IMR-90 (cell line): ENCODE measurements at regions not wholly inside any gene's neighbourhood (a gene's known extent, or its start where the extent isn't known, plus 50 kb on each side); places are given as distances from the start of the nearest gene placed in this dataset.

Experiments used
- ATAC-seq: fragments of 200-7000 bp; cut with Tn5 transposase; 2 replicates; pipeline ENCODE4 v1.9.1; 2020; ENCODE audit warnings: low read depth, mild to moderate bottlenecking, moderate library complexity
- BruUV-seq: library from RNA; stranded (reverse); fragments of 400-500 nt; replicated peaks from 2 replicates; lab custom pipeline; 2021; lab: Mats Ljungman, UMichigan
- CTCF ChIA-PET: fragments of 300-600 bp; formaldehyde crosslinking; extraction: SDS; loops from one replicate; lab custom pipeline; 2021; ENCODE audit warnings: antibody characterized with exemption; lab: Yijun Ruan, JAX
- POLR2A ChIA-PET: fragments of 300-600 bp; sonication (Branson Sonifier 250); formaldehyde crosslinking; loops from one replicate; lab custom pipeline; 2022; ENCODE audit warnings: antibody characterized with exemption; ENCODE audit not compliant: unreplicated experiment; lab: Charles Lee
- DNase-seq: peaks from one replicate; pipeline ENCODE4 v3.0.0; 2013
- H2AFZ ChIP-seq: replicated peaks from 2 replicates; pipeline ENCODE3; 2013; ENCODE audit warnings: low read length, mild to moderate bottlenecking; ENCODE audit not compliant: poor library complexity
- H2AK5ac ChIP-seq: 2 replicates; pipeline ENCODE4 v1.6.1; 2013; ENCODE audit warnings: low read depth, low read length, inconsistent platforms
- H2AK9ac ChIP-seq: replicated peaks from 2 replicates; pipeline ENCODE3; 2013; ENCODE audit warnings: mild to moderate bottlenecking, low read depth, low read length, moderate library complexity; ENCODE audit not compliant: poor library complexity
- H2BK120ac ChIP-seq: 2 replicates; pipeline ENCODE4 v1.6.1; 2013; ENCODE audit warnings: low read depth, low read length, inconsistent platforms
- H2BK15ac ChIP-seq: 3 replicates; pipeline ENCODE4 v1.6.1; 2013; ENCODE audit warnings: low read depth, low read length, inconsistent platforms
- H2BK20ac ChIP-seq: 2 replicates; pipeline ENCODE4 v1.6.1; 2013; ENCODE audit warnings: low read depth, mild to moderate bottlenecking, inconsistent platforms, low read length, moderate library complexity
- H2BK5ac ChIP-seq: 2 replicates; pipeline ENCODE4 v1.6.1; 2013; ENCODE audit warnings: mild to moderate bottlenecking, low read depth, low read length, inconsistent platforms; ENCODE audit not compliant: poor library complexity, severe bottlenecking
- H3K14ac ChIP-seq: replicated peaks from 2 replicates; pipeline ENCODE4 v1.6.1; 2013; ENCODE audit warnings: low read depth, low read length, inconsistent platforms
- H3K18ac ChIP-seq: 2 replicates; pipeline ENCODE4 v1.6.1; 2013; ENCODE audit warnings: low read depth, low read length, control low read depth
- H3K23ac ChIP-seq: 2 replicates; pipeline ENCODE4 v1.6.1; 2013; ENCODE audit warnings: low read depth, low read length, inconsistent platforms
- H3K27ac ChIP-seq: 2 replicates; pipeline ENCODE4 v1.5.1; 2013; ENCODE audit warnings: mild to moderate bottlenecking, control low read depth, low read length; ENCODE audit not compliant: insufficient read depth
- H3K27me3 ChIP-seq: 2 replicates; pipeline ENCODE4 v1.6.1; 2013; ENCODE audit warnings: low read length; ENCODE audit not compliant: control insufficient read depth, insufficient read depth
- H3K36me3 ChIP-seq: 2 replicates; pipeline ENCODE4 v1.6.1; 2013; ENCODE audit warnings: low read length, mixed read lengths; ENCODE audit not compliant: control insufficient read depth, insufficient read depth
- H3K4ac ChIP-seq: 2 replicates; pipeline ENCODE4 v1.6.1; 2013; ENCODE audit warnings: low read depth, low read length, inconsistent platforms
- H3K4me1 ChIP-seq: 2 replicates; pipeline ENCODE4 v1.6.1; 2013; ENCODE audit warnings: low read length, mixed read lengths; ENCODE audit not compliant: control insufficient read depth, insufficient read depth
- H3K4me2 ChIP-seq: 2 replicates; pipeline ENCODE4 v1.6.1; 2013; ENCODE audit warnings: low read depth, mild to moderate bottlenecking, control low read depth, low read length, moderate library complexity
- H3K4me3 ChIP-seq: 2 replicates; pipeline ENCODE4 v1.5.1; 2013; ENCODE audit warnings: low read depth, mild to moderate bottlenecking, control low read depth, low read length, moderate library complexity; ENCODE audit not compliant: insufficient read depth
- H3K56ac ChIP-seq: 2 replicates; pipeline ENCODE4 v1.6.1; 2013; ENCODE audit warnings: low read length, inconsistent platforms; ENCODE audit not compliant: insufficient read depth; ENCODE audit errors: extremely low read depth
- H3K79me1 ChIP-seq, 2 experiments: 2 replicates each; pipeline ENCODE4 v1.6.1; 2013; ENCODE audit warnings: low read length in 2 of 2, inconsistent platforms in 1 of 2, low read depth in 1 of 2
- H3K9ac ChIP-seq: 2 replicates; pipeline ENCODE4 v1.6.1; 2013; ENCODE audit warnings: low read depth, low read length, control low read depth
- H3K9me1 ChIP-seq: 2 replicates; pipeline ENCODE4 v1.6.1; 2013; ENCODE audit warnings: low read length, inconsistent platforms; ENCODE audit not compliant: insufficient read depth
- H3K9me3 ChIP-seq: 2 replicates; pipeline ENCODE4 v1.6.1; 2013; ENCODE audit warnings: low read length; ENCODE audit not compliant: control insufficient read depth, insufficient read depth
- H4K20me1 ChIP-seq: 2 replicates; pipeline ENCODE4 v1.6.1; 2013; ENCODE audit warnings: low read length, inconsistent platforms; ENCODE audit not compliant: insufficient read depth
- H4K5ac ChIP-seq: 2 replicates; pipeline ENCODE4 v1.6.1; 2013; ENCODE audit warnings: mild to moderate bottlenecking, low read depth, low read length, control low read depth
- H4K8ac ChIP-seq, 2 experiments: 2 replicates each; pipeline ENCODE4 v1.6.1; 2013; ENCODE audit warnings: low read depth in 2 of 2, low read length in 2 of 2, control low read depth in 1 of 2, inconsistent platforms in 1 of 2
- H4K91ac ChIP-seq: 2 replicates; pipeline ENCODE4 v1.6.1; 2013; ENCODE audit warnings: low read depth, low read length, inconsistent platforms; ENCODE audit not compliant: insufficient read depth
- BHLHE40 ChIP-seq: fragments of 150-350 bp; IDR thresholded peaks from 2 replicates; pipeline ENCODE4 v1.6.1; 2016; ENCODE audit warnings: mild to moderate bottlenecking, low read depth, low read length
- CEBPB ChIP-seq: IDR thresholded peaks from 2 replicates; pipeline ENCODE4 v1.6.1; 2012; ENCODE audit warnings: low read depth, low read length, improper control_type of control experiment
- CHD1 ChIP-seq: IDR thresholded peaks from 2 replicates; pipeline ENCODE4 v1.6.1; 2012; ENCODE audit warnings: low read depth, low read length, improper control_type of control experiment
- CTCF ChIP-seq: conservative IDR thresholded peaks from 2 replicates; pipeline ENCODE4 v1.5.1; 2012; ENCODE audit warnings: mild to moderate bottlenecking, low read depth, low read length, improper control_type of control experiment
- ELK1 ChIP-seq: fragments of 150-350 bp; IDR thresholded peaks from 2 replicates; pipeline ENCODE4 v1.6.1; 2016; ENCODE audit warnings: low read depth, mild to moderate bottlenecking, low read length, moderate library complexity, borderline replicate concordance
- FOS ChIP-seq: fragments of 150-350 bp; IDR thresholded peaks from 2 replicates; pipeline ENCODE4 v1.6.1; 2016; ENCODE audit warnings: low read depth, low read length
- MAFK ChIP-seq: IDR thresholded peaks from 2 replicates; pipeline ENCODE4 v1.6.1; 2012; ENCODE audit warnings: low read depth, low read length, improper control_type of control experiment
- MAZ ChIP-seq: IDR thresholded peaks from 2 replicates; pipeline ENCODE4 v1.6.1; 2012; ENCODE audit warnings: low read depth, mild to moderate bottlenecking, low read length, improper control_type of control experiment, moderate library complexity, borderline replicate concordance
- MXI1 ChIP-seq: IDR thresholded peaks from 2 replicates; pipeline ENCODE4 v1.6.1; 2012; ENCODE audit warnings: low read depth, mild to moderate bottlenecking, low read length, moderate library complexity, borderline replicate concordance
- NFE2L2 ChIP-seq: fragments of 150-350 bp; IDR thresholded peaks from 2 replicates; pipeline ENCODE4 v1.6.1; 2016; ENCODE audit warnings: low read depth, mild to moderate bottlenecking, low read length
- POLR2A ChIP-seq: IDR thresholded peaks from 2 replicates; pipeline ENCODE4 v1.6.1; 2012; ENCODE audit warnings: mild to moderate bottlenecking, low read depth, low read length
- RAD21 ChIP-seq: IDR thresholded peaks from 2 replicates; pipeline ENCODE4 v1.6.1; 2012; ENCODE audit warnings: low read length, improper control_type of control experiment
- RCOR1 ChIP-seq: IDR thresholded peaks from 2 replicates; pipeline ENCODE4 v1.6.1; 2012; ENCODE audit warnings: mild to moderate bottlenecking, low read length, improper control_type of control experiment; ENCODE audit not compliant: insufficient replicate concordance
- RFX5 ChIP-seq: IDR thresholded peaks from 2 replicates; pipeline ENCODE4 v1.8.0; 2012; ENCODE audit warnings: low read depth, mild to moderate bottlenecking, low read length, moderate library complexity
- SMC3 ChIP-seq: fragments of 150-350 bp; IDR thresholded peaks from 2 replicates; pipeline ENCODE4 v1.6.1; 2016; ENCODE audit warnings: low read depth, mild to moderate bottlenecking, antibody characterized with exemption, low read length, moderate library complexity
- USF2 ChIP-seq: fragments of 150-350 bp; IDR thresholded peaks from 2 replicates; pipeline ENCODE4 v1.6.1; 2017; ENCODE audit warnings: mild to moderate bottlenecking, antibody characterized with exemption, low read length, low read depth
- WGBS, 2 experiments: methylation state at CpG; one replicate each; pipeline versions ENCODE4 v1.1.5 to v1.1.7; 2013; ENCODE audit warnings: missing lambda C conversion rate in 2 of 2; ENCODE audit not compliant: insufficient read length in 1 of 2; ENCODE audit errors: extremely low coverage in 2 of 2; 5-methylcytosine and 5-hydroxymethylcytosine counted together
- dilution Hi-C: fragments of 300-500 bp; cut with HindIII; formaldehyde crosslinking; loops from one replicate; pipeline ENCODE4 v1.14.3; 2018; ENCODE audit warnings: low sequenced_read_pairs; ENCODE audit not compliant: unreplicated experiment
- in situ Hi-C: fragments of 300-500 bp; cut with MboI; formaldehyde crosslinking; loops from 3 replicates; pipeline ENCODE4 v1.14.3; 2019; ENCODE audit warnings: low sequenced_read_pairs, inconsistent platforms, mixed read lengths
- intact Hi-C: fragments of 100-400 bp; cut with micrococcal nuclease; formaldehyde crosslinking; loops from 2 replicates; pipeline ENCODE4 v1.10.0; 2022

- Histone ChIP-seq H3K27ac (no peak overlapping the region), H2AK5ac (no peak overlapping the region), H4K91ac (no peak overlapping the region), H3K9me3 (no peaks in the 10 kb centered on the region), H3K14ac (no peak overlapping the region), H3K18ac (no peak overlapping the region), H4K8ac (no peak overlapping the region), H2BK15ac (no peak overlapping the region), H3K56ac (no peak overlapping the region), H3K23ac (no peak overlapping the region), H3K9me1 (no peaks in the 10 kb centered on the region), H4K5ac (no peak overlapping the region), H3K27me3 (no peaks in the 10 kb centered on the region), H3K4ac (no peak overlapping the region), H3K36me3 (no peaks in the 10 kb centered on the region), H2AFZ (no peak overlapping the region), H3K4me2 (no peak overlapping the region), H2AK9ac (no peak overlapping the region), H2BK20ac (no peak overlapping the region), H3K79me1 (no peaks in the 10 kb centered on the region), H2BK5ac (no peak overlapping the region), H3K4me3 (no peak overlapping the region), H4K20me1 (no peaks in the 10 kb centered on the region), H3K4me1 (no peaks in the 10 kb centered on the region), H3K9ac (no peak overlapping the region), H2BK120ac (no peak overlapping the region)
- in situ Hi-C loops = no loop called here
- no TSS peak for BruUV-seq
- no peak for ATAC-seq
- WGBS, 2 experiments = no CpG with 5 or more reads among the region's 4 CpGs
- intact Hi-C loops = no loop called here
- TF ChIP-seq CHD1 (no peak), BHLHE40 (no peak), CEBPB (no peak), RFX5 (no peak), ELK1 (no peak), NFE2L2 (no peak), POLR2A (no peak), USF2 (no peak), RCOR1 (no peak), CTCF (no peak), RAD21 (no peak), FOS (no peak), MXI1 (no peak), SMC3 (no peak), MAFK (no peak), MAZ (no peak)
- POLR2A ChIA-PET = no interaction called here
- dilution Hi-C loops = no loop called here
- CTCF ChIA-PET = no interaction called here
- no peak for DNase-seq
Observed at GRCh38 chr1:91092503-91092902, 70.7 kb upstream of the ZNF644 start.
